IMR-90 (cell line): ENCODE measurements at regions not wholly inside any gene's neighbourhood (a gene's known extent, or its start where the extent isn't known, plus 50 kb on each side); places are given as distances from the start of the nearest gene placed in this dataset.

Experiments
- ATAC-seq: fragments of 200-7000 bp; cut with Tn5 transposase; 2 replicates; pipeline ENCODE4 v1.9.1; 2020; ENCODE audit warnings: low read depth, mild to moderate bottlenecking, moderate library complexity
- BruUV-seq: library from RNA; stranded (reverse); fragments of 400-500 nt; replicated peaks from 2 replicates; lab custom pipeline; 2021; lab: Mats Ljungman, UMichigan
- CTCF ChIA-PET: fragments of 300-600 bp; formaldehyde crosslinking; extraction: SDS; loops from one replicate; lab custom pipeline; 2021; ENCODE audit warnings: antibody characterized with exemption; lab: Yijun Ruan, JAX
- POLR2A ChIA-PET: fragments of 300-600 bp; sonication (Branson Sonifier 250); formaldehyde crosslinking; loops from one replicate; lab custom pipeline; 2022; ENCODE audit warnings: antibody characterized with exemption; ENCODE audit not compliant: unreplicated experiment; lab: Charles Lee
- DNase-seq: peaks from one replicate; pipeline ENCODE4 v3.0.0; 2013
- H2AFZ ChIP-seq: replicated peaks from 2 replicates; pipeline ENCODE3; 2013; ENCODE audit warnings: low read length, mild to moderate bottlenecking; ENCODE audit not compliant: poor library complexity
- H2AK5ac ChIP-seq: 2 replicates; pipeline ENCODE4 v1.6.1; 2013; ENCODE audit warnings: low read depth, low read length, inconsistent platforms
- H2AK9ac ChIP-seq: replicated peaks from 2 replicates; pipeline ENCODE3; 2013; ENCODE audit warnings: mild to moderate bottlenecking, low read depth, low read length, moderate library complexity; ENCODE audit not compliant: poor library complexity
- H2BK120ac ChIP-seq: 2 replicates; pipeline ENCODE4 v1.6.1; 2013; ENCODE audit warnings: low read depth, low read length, inconsistent platforms
- H2BK15ac ChIP-seq: 3 replicates; pipeline ENCODE4 v1.6.1; 2013; ENCODE audit warnings: low read depth, low read length, inconsistent platforms
- H2BK20ac ChIP-seq: 2 replicates; pipeline ENCODE4 v1.6.1; 2013; ENCODE audit warnings: low read depth, mild to moderate bottlenecking, inconsistent platforms, low read length, moderate library complexity
- H2BK5ac ChIP-seq: 2 replicates; pipeline ENCODE4 v1.6.1; 2013; ENCODE audit warnings: mild to moderate bottlenecking, low read depth, low read length, inconsistent platforms; ENCODE audit not compliant: poor library complexity, severe bottlenecking
- H3K14ac ChIP-seq: replicated peaks from 2 replicates; pipeline ENCODE4 v1.6.1; 2013; ENCODE audit warnings: low read depth, low read length, inconsistent platforms
- H3K18ac ChIP-seq: 2 replicates; pipeline ENCODE4 v1.6.1; 2013; ENCODE audit warnings: low read depth, low read length, control low read depth
- H3K23ac ChIP-seq: 2 replicates; pipeline ENCODE4 v1.6.1; 2013; ENCODE audit warnings: low read depth, low read length, inconsistent platforms
- H3K27ac ChIP-seq: 2 replicates; pipeline ENCODE4 v1.5.1; 2013; ENCODE audit warnings: mild to moderate bottlenecking, control low read depth, low read length; ENCODE audit not compliant: insufficient read depth
- H3K27me3 ChIP-seq: 2 replicates; pipeline ENCODE4 v1.6.1; 2013; ENCODE audit warnings: low read length; ENCODE audit not compliant: control insufficient read depth, insufficient read depth
- H3K36me3 ChIP-seq: 2 replicates; pipeline ENCODE4 v1.6.1; 2013; ENCODE audit warnings: low read length, mixed read lengths; ENCODE audit not compliant: control insufficient read depth, insufficient read depth
- H3K4ac ChIP-seq: 2 replicates; pipeline ENCODE4 v1.6.1; 2013; ENCODE audit warnings: low read depth, low read length, inconsistent platforms
- H3K4me1 ChIP-seq: 2 replicates; pipeline ENCODE4 v1.6.1; 2013; ENCODE audit warnings: low read length, mixed read lengths; ENCODE audit not compliant: control insufficient read depth, insufficient read depth
- H3K4me2 ChIP-seq: 2 replicates; pipeline ENCODE4 v1.6.1; 2013; ENCODE audit warnings: low read depth, mild to moderate bottlenecking, control low read depth, low read length, moderate library complexity
- H3K4me3 ChIP-seq: 2 replicates; pipeline ENCODE4 v1.5.1; 2013; ENCODE audit warnings: low read depth, mild to moderate bottlenecking, control low read depth, low read length, moderate library complexity; ENCODE audit not compliant: insufficient read depth
- H3K56ac ChIP-seq: 2 replicates; pipeline ENCODE4 v1.6.1; 2013; ENCODE audit warnings: low read length, inconsistent platforms; ENCODE audit not compliant: insufficient read depth; ENCODE audit errors: extremely low read depth
- H3K79me1 ChIP-seq, 2 experiments: 2 replicates each; pipeline ENCODE4 v1.6.1; 2013; ENCODE audit warnings: low read length in 2 of 2, inconsistent platforms in 1 of 2, low read depth in 1 of 2
- H3K9ac ChIP-seq: 2 replicates; pipeline ENCODE4 v1.6.1; 2013; ENCODE audit warnings: low read depth, low read length, control low read depth
- H3K9me1 ChIP-seq: 2 replicates; pipeline ENCODE4 v1.6.1; 2013; ENCODE audit warnings: low read length, inconsistent platforms; ENCODE audit not compliant: insufficient read depth
- H3K9me3 ChIP-seq: 2 replicates; pipeline ENCODE4 v1.6.1; 2013; ENCODE audit warnings: low read length; ENCODE audit not compliant: control insufficient read depth, insufficient read depth
- H4K20me1 ChIP-seq: 2 replicates; pipeline ENCODE4 v1.6.1; 2013; ENCODE audit warnings: low read length, inconsistent platforms; ENCODE audit not compliant: insufficient read depth
- H4K5ac ChIP-seq: 2 replicates; pipeline ENCODE4 v1.6.1; 2013; ENCODE audit warnings: mild to moderate bottlenecking, low read depth, low read length, control low read depth
- H4K8ac ChIP-seq, 2 experiments: 2 replicates each; pipeline ENCODE4 v1.6.1; 2013; ENCODE audit warnings: low read depth in 2 of 2, low read length in 2 of 2, control low read depth in 1 of 2, inconsistent platforms in 1 of 2
- H4K91ac ChIP-seq: 2 replicates; pipeline ENCODE4 v1.6.1; 2013; ENCODE audit warnings: low read depth, low read length, inconsistent platforms; ENCODE audit not compliant: insufficient read depth
- BHLHE40 ChIP-seq: fragments of 150-350 bp; IDR thresholded peaks from 2 replicates; pipeline ENCODE4 v1.6.1; 2016; ENCODE audit warnings: mild to moderate bottlenecking, low read depth, low read length
- CEBPB ChIP-seq: IDR thresholded peaks from 2 replicates; pipeline ENCODE4 v1.6.1; 2012; ENCODE audit warnings: low read depth, low read length, improper control_type of control experiment
- FOS ChIP-seq: fragments of 150-350 bp; IDR thresholded peaks from 2 replicates; pipeline ENCODE4 v1.6.1; 2016; ENCODE audit warnings: low read depth, low read length
- MAFK ChIP-seq: IDR thresholded peaks from 2 replicates; pipeline ENCODE4 v1.6.1; 2012; ENCODE audit warnings: low read depth, low read length, improper control_type of control experiment
- MAZ ChIP-seq: IDR thresholded peaks from 2 replicates; pipeline ENCODE4 v1.6.1; 2012; ENCODE audit warnings: low read depth, mild to moderate bottlenecking, low read length, improper control_type of control experiment, moderate library complexity, borderline replicate concordance
- MXI1 ChIP-seq: IDR thresholded peaks from 2 replicates; pipeline ENCODE4 v1.6.1; 2012; ENCODE audit warnings: low read depth, mild to moderate bottlenecking, low read length, moderate library complexity, borderline replicate concordance
- RFX5 ChIP-seq: IDR thresholded peaks from 2 replicates; pipeline ENCODE4 v1.8.0; 2012; ENCODE audit warnings: low read depth, mild to moderate bottlenecking, low read length, moderate library complexity
- WGBS, 2 experiments: methylation state at CpG; one replicate each; pipeline versions ENCODE4 v1.1.5 to v1.1.7; 2013; ENCODE audit warnings: missing lambda C conversion rate in 2 of 2; ENCODE audit not compliant: insufficient read length in 1 of 2; ENCODE audit errors: extremely low coverage in 2 of 2; 5-methylcytosine and 5-hydroxymethylcytosine counted together
- dilution Hi-C: fragments of 300-500 bp; cut with HindIII; formaldehyde crosslinking; loops from one replicate; pipeline ENCODE4 v1.14.3; 2018; ENCODE audit warnings: low sequenced_read_pairs; ENCODE audit not compliant: unreplicated experiment
- in situ Hi-C: fragments of 300-500 bp; cut with MboI; formaldehyde crosslinking; loops from 3 replicates; pipeline ENCODE4 v1.14.3; 2019; ENCODE audit warnings: low sequenced_read_pairs, inconsistent platforms, mixed read lengths
- intact Hi-C: fragments of 100-400 bp; cut with micrococcal nuclease; formaldehyde crosslinking; loops from 2 replicates; pipeline ENCODE4 v1.10.0; 2022
- TF ChIP-seq, protein P1 (sequence below): fragments of 150-350 bp; IDR thresholded peaks from 2 replicates; pipeline ENCODE4 v1.6.1; 2017; ENCODE audit warnings: mild to moderate bottlenecking, antibody characterized with exemption, low read length, low read depth

DNA sequence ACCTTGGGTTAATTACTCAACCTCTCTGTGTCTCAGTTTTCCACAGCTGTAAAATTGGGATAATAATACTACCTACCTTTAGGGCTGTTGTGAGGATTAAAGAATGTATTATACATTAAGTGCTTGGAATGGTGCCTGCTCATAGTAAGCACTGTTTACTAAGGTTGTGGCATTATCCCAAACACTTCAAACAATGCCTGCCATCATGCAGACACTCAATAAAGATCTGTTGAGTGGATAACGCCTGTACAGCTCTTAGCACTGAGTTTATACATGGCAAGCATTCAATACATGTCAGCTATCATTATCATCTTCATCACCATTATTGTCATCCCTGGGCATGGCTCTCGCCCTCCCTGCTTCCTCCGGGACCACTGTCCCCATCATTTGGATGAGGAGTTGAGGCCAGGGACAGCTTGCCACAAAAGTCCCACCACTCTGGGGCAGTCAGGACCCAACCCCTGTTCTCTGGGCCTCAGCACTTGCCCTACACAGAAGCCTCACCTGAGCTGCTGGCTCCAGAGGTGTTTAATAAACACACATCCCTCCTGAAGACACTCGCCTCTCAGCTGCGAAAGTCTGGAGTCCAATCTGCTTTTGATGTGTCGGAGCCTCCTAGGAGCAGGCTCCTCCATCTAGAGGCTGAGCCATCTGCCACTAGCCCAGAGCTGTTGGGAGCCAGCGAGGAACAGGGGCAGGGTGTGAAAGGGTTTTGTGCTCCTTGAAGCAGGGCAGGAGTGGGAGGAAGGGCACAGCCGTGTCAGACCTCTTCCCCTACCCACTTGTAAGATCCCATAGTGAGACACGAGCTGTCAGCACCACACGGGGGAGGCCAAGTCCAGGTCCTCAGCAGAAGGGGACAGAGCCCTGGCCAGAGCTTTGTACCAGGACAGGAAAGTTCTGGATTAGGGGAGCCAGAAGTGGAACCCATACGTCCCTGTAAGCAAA lies 80.9 kb upstream of the ZC3H12A start:
- in situ Hi-C loops (no loop called here), dilution Hi-C loops (no loop called here), intact Hi-C loops (no loop called here)
- Histone ChIP-seq H2BK120ac (no peak overlapping the region), H4K8ac (no peak overlapping the region), H3K4me1 (no peaks in the 10 kb centered on the region), H2AK5ac (no peak overlapping the region), H3K27me3 (peaks cover 2% of the 10 kb centered on the region; the same call in 1 of the 2 replicates), H2BK15ac (no peak overlapping the region), H3K14ac (no peak overlapping the region), H3K23ac (no peak overlapping the region), H3K4me3 (no peak overlapping the region), H2BK5ac (no peak overlapping the region), H3K4me2 (no peak overlapping the region), H3K56ac (no peak overlapping the region), H2AFZ (no peak overlapping the region), H3K9me3 (no peaks in the 10 kb centered on the region), H4K91ac (no peak overlapping the region), H3K9ac (no peak overlapping the region), H3K36me3 (no peaks in the 10 kb centered on the region), H3K79me1 (no peaks in the 10 kb centered on the region), H4K5ac (no peak overlapping the region), H3K18ac (no peak overlapping the region), H3K27ac (no peak overlapping the region), H2AK9ac (peak overlapping the region; percentile 7), H4K20me1 (no peaks in the 10 kb centered on the region), H3K9me1 (no peaks in the 10 kb centered on the region), H2BK20ac (no peak overlapping the region), H3K4ac (no peak overlapping the region)
- ATAC-seq (no peak), DNase-seq (no peak)
- no TSS peak for BruUV-seq
- 0% methylated on average over 3 of the region's 11 CpGs; no CpG with 5 or more reads in 1 of the 2 experiments for WGBS, 2 experiments
- CTCF ChIA-PET, result no interaction called here
- no peak for TF ChIP-seq MAZ
- TF ChIP-seq BHLHE40, result no peak
- TF ChIP-seq MXI1, result no peak
- TF ChIP-seq MAFK, result no peak
- no peak for TF ChIP-seq RFX5
- no peak for TF ChIP-seq CEBPB
- TF ChIP-seq FOS, result no peak
- TF ChIP-seq, protein P1, sequence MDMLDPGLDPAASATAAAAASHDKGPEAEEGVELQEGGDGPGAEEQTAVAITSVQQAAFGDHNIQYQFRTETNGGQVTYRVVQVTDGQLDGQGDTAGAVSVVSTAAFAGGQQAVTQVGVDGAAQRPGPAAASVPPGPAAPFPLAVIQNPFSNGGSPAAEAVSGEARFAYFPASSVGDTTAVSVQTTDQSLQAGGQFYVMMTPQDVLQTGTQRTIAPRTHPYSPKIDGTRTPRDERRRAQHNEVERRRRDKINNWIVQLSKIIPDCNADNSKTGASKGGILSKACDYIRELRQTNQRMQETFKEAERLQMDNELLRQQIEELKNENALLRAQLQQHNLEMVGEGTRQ, result no peak
- POLR2A ChIA-PET, result no interaction called here
